ENCODE measurements at regions not wholly inside any gene's neighbourhood (a gene's known extent, or its start where the extent isn't known, plus 50 kb on each side); places are given as distances from the start of the nearest gene placed in this dataset.

DNA sequence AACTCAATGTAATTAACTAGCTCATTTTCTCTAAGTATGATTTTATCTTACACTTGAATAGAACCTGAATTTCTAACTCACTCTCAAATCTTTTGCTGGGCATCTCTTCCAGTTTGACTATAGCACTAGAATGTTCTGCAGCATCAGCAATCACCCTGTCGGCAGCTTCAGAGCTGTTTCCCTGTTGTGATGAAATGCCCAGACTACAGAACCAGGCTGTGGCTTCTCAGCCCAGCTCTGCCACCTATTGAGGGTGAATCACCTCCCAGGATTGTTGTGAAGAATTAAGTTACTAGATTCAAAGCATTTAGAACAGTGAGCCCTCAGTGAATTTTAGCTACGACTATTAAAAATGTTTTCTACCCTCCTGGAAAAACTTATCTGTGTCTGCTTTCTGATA is 90.4 kb upstream of the ANKRD55 start:
- TF ChIP-seq CTCF (IDR thresholded peaks at IDR 0.05; ENCODE audit: insufficient read depth, low read length): no peak
- TF ChIP-seq POLR2AphosphoS5 (IDR thresholded peaks at IDR 0.05; ENCODE audit: low read depth): no peak

Measured in HL-60 (cell line).